ENCODE measurements at regions not wholly inside any gene's neighbourhood (a gene's known extent, or its start where the extent isn't known, plus 50 kb on each side); places are given as distances from the start of the nearest gene placed in this dataset.

- BruUV-seq (replicated peaks) = no TSS peak
- TF ChIP-seq ZNF449 (CRISPR knock-in tag; IDR thresholded peaks at IDR 0.05) (no peak), CTCF (IDR thresholded peaks at IDR 0.05 in 2 of 3, conservative IDR thresholded peaks at IDR 0.05 in 1 of 3; ENCODE audit: insufficient read depth in 2 of 3, low read depth in 1 of 3, low read length in 3 of 3) (0 out of 6 replicates have a peak, but pooled peaks of 1 of the 3 experiments have one; percentile 13), CAMTA2 (CRISPR knock-in tag; conservative IDR thresholded peaks at IDR 0.05) (no peak), NRF1 (conservative IDR thresholded peaks at IDR 0.05 in 1 of 2, IDR thresholded peaks at IDR 0.05 in 1 of 2) (no peak)
- TF ChIP-seq, protein P1, sequence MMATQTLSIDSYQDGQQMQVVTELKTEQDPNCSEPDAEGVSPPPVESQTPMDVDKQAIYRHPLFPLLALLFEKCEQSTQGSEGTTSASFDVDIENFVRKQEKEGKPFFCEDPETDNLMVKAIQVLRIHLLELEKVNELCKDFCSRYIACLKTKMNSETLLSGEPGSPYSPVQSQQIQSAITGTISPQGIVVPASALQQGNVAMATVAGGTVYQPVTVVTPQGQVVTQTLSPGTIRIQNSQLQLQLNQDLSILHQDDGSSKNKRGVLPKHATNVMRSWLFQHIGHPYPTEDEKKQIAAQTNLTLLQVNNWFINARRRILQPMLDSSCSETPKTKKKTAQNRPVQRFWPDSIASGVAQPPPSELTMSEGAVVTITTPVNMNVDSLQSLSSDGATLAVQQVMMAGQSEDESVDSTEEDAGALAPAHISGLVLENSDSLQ (IDR thresholded peaks at IDR 0.05) = peak; percentile 46
- no peak overlapping the region for H2AFZ ChIP-seq (ENCODE audit: low read depth, low read length)
- ChIA-PET POLR2A (interaction anchor here (0.5 to 0.7 kb wide), 2 partner anchors 19 to 25 kb away, joined by 3 read pairs; no protein-coding TSS in a partner anchor), CTCF (ENCODE audit: low intra/inter-chr PET ratio) (no interaction called here)
- H3K36me3 ChIP-seq (ENCODE audit: control insufficient read depth, insufficient read depth, low read length) = no peaks in the 10 kb centered on the region
- WGBS (ENCODE audit: insufficient coverage, low coverage, missing lambda C conversion rate) = 23% methylated on average over 3 of the region's 3 CpGs
- peaks cover 1 to 2% of the 10 kb centered on the region in 2 experiments; a peak in 3 of 5 replicates for H3K4me1 ChIP-seq (replicated peaks in 1 of 2; ENCODE audit: control insufficient read depth in 2 of 2, insufficient read depth in 2 of 2, low read length in 2 of 2)
- DNase-seq (ENCODE audit: extremely low read depth in 1 of 4, low spot score in 3 of 4) (no peak), FAIRE-seq (no peak), ATAC-seq (peak; percentile 60; the same call in 2 of the 3 replicates)
- no peaks in the 10 kb centered on the region for H4K20me1 ChIP-seq (replicated peaks; ENCODE audit: control insufficient read depth, insufficient read depth, low read length)
- H3K9ac ChIP-seq (ENCODE audit: insufficient read depth in 1 of 2, low read depth in 2 of 2, low read length in 2 of 2) = no peak overlapping the region
- H3K27ac ChIP-seq (ENCODE audit: extremely low read depth, low read depth, low read length) = no peak overlapping the region
- intact Hi-C loops (cut with micrococcal nuclease) (no loop called here), in situ Hi-C loops (cut with MboI) (no loop called here)
- H3K9me3 ChIP-seq (replicated peaks; ENCODE audit: control insufficient read depth, insufficient read depth, low read depth, low read length) = no peaks in the 10 kb centered on the region
- no peak overlapping the region for H3K4me3 ChIP-seq
- no peak overlapping the region for H3K4me2 ChIP-seq (ENCODE audit: insufficient read depth, low read length)
- peaks cover 2 to 63% of the 10 kb centered on the region in 2 experiments; a peak in 3 of 5 replicates for H3K27me3 ChIP-seq (ENCODE audit: control insufficient read depth in 2 of 2, insufficient read depth in 2 of 2, low read length in 2 of 2)
- no peaks in the 10 kb centered on the region for H3K79me2 ChIP-seq (ENCODE audit: control insufficient read depth, insufficient read depth, low read length)
- no peaks in the 10 kb centered on the region for H3K9me1 ChIP-seq (ENCODE audit: control insufficient read depth, insufficient read depth, low read length)
These were observed 72.4 kb downstream of the RHOB start for GRCh38 chr2:20519309-20519708.
